ENCODE measurements at regions not wholly inside any gene's neighbourhood (a gene's known extent, or its start where the extent isn't known, plus 50 kb on each side); places are given as distances from the start of the nearest gene placed in this dataset.

GRCh38 chr1:104593413-104594187 is 843.9 kb downstream of the AMY1C start:
- DNase-seq (ENCODE audit: low read depth in 1 of 2, low spot score in 1 of 2), result no peak
- no peak for TF ChIP-seq CTCF (IDR thresholded peaks at IDR 0.05; ENCODE audit: low read depth, low read length)
- Histone ChIP-seq H3K4me1 (ENCODE audit: low read depth) (no peaks in the 10 kb centered on the region), H3K9me3 (ENCODE audit: low read depth) (no peaks in the 10 kb centered on the region), H3K27ac (no peak overlapping the region), H3K4me3 (no peak overlapping the region), H3K36me3 (no peaks in the 10 kb centered on the region), H3K27me3 (no peaks in the 10 kb centered on the region)

- no peaks in the 10 kb centered on the region for H3K27me3 ChIP-seq
- no peaks in the 10 kb centered on the region for H3K4me1 ChIP-seq (ENCODE audit: low read depth)
- DNase-seq (ENCODE audit: low read depth in 1 of 2, low spot score in 1 of 2), result no peak
- H3K27ac ChIP-seq, result no peak overlapping the region
- H3K36me3 ChIP-seq, result no peaks in the 10 kb centered on the region
- TF ChIP-seq CTCF (IDR thresholded peaks at IDR 0.05; ENCODE audit: low read depth, low read length), result no peak
- no peaks in the 10 kb centered on the region for H3K9me3 ChIP-seq (ENCODE audit: low read depth)
- no peak overlapping the region for H3K4me3 ChIP-seq
These were observed 867.8 kb downstream of the AMY1C start for GRCh38 chr1:104617474-104617873.

GRCh38 chr1:104621221-104621620 is 871.5 kb downstream of the AMY1C start:
- no peak for DNase-seq (ENCODE audit: low read depth in 1 of 2, low spot score in 1 of 2)
- Histone ChIP-seq H3K9me3 (ENCODE audit: low read depth) (no peaks in the 10 kb centered on the region), H3K36me3 (no peaks in the 10 kb centered on the region), H3K4me1 (ENCODE audit: low read depth) (no peaks in the 10 kb centered on the region), H3K27me3 (no peaks in the 10 kb centered on the region), H3K4me3 (no peak overlapping the region), H3K27ac (no peak overlapping the region)
- TF ChIP-seq CTCF (IDR thresholded peaks at IDR 0.05; ENCODE audit: low read depth, low read length), result no peak

- Histone ChIP-seq H3K4me3 (no peak overlapping the region), H3K27me3 (no peaks in the 10 kb centered on the region), H3K36me3 (no peaks in the 10 kb centered on the region), H3K9me3 (ENCODE audit: low read depth) (no peaks in the 10 kb centered on the region), H3K27ac (no peak overlapping the region), H3K4me1 (ENCODE audit: low read depth) (no peaks in the 10 kb centered on the region)
- no peak for DNase-seq (ENCODE audit: low read depth in 1 of 2, low spot score in 1 of 2)
- no peak for TF ChIP-seq CTCF (IDR thresholded peaks at IDR 0.05; ENCODE audit: low read depth, low read length)
These were observed 874.8 kb downstream of the AMY1C start for GRCh38 chr1:104624538-104624937.

GRCh38 chr1:104629589-104629988 is 879.9 kb downstream of the AMY1C start:
- Histone ChIP-seq H3K27me3 (no peaks in the 10 kb centered on the region), H3K9me3 (ENCODE audit: low read depth) (no peaks in the 10 kb centered on the region), H3K27ac (no peak overlapping the region), H3K4me1 (ENCODE audit: low read depth) (no peaks in the 10 kb centered on the region), H3K4me3 (no peak overlapping the region), H3K36me3 (no peaks in the 10 kb centered on the region)
- TF ChIP-seq CTCF (IDR thresholded peaks at IDR 0.05; ENCODE audit: low read depth, low read length), result no peak
- DNase-seq (ENCODE audit: low read depth in 1 of 2, low spot score in 1 of 2), result no peak

Data from cardiac muscle cell (in vitro differentiated cells and primary cell).